KOPT-K1 (cell line): ENCODE measurements at regions not wholly inside any gene's neighbourhood (a gene's known extent, or its start where the extent isn't known, plus 50 kb on each side); places are given as distances from the start of the nearest gene placed in this dataset.

Experiments used
- H3K27ac ChIP-seq: fragments of 200-600 bp; sonication (generic); 2 replicates; pipeline ENCODE4 v1.5.1; 2016; ENCODE audit warnings: antibody characterized with exemption, mild to moderate bottlenecking, low read depth, low read length; ENCODE audit not compliant: poor library complexity, severe bottlenecking
- H3K36me3 ChIP-seq: fragments of 200-600 bp; sonication (generic); 2 replicates; pipeline ENCODE4 v1.5.1; 2017; ENCODE audit warnings: antibody characterized with exemption, mild to moderate bottlenecking, low read length, moderate library complexity; ENCODE audit not compliant: insufficient read depth
- H3K9me3 ChIP-seq: fragments of 200-600 bp; sonication (generic); 2 replicates; pipeline ENCODE4 v1.5.1; 2017; ENCODE audit warnings: antibody characterized with exemption, low read length, mild to moderate bottlenecking; ENCODE audit not compliant: insufficient read depth, poor library complexity, severe bottlenecking

- Histone ChIP-seq H3K9me3 (no peaks in the 10 kb centered on the region), H3K36me3 (no peaks in the 10 kb centered on the region), H3K27ac (no peak overlapping the region)
These were observed 53.1 kb upstream of the HMCN1 start for GRCh38 chr1:185681034-185681633.

GRCh38 chr1:185680453-185680852 is 53.7 kb upstream of the HMCN1 start:
- no peaks in the 10 kb centered on the region for H3K9me3 ChIP-seq
- H3K36me3 ChIP-seq, result no peaks in the 10 kb centered on the region
- H3K27ac ChIP-seq, result no peak overlapping the region

GRCh38 chr1:185679220-185679619 is 55.0 kb upstream of the HMCN1 start:
- Histone ChIP-seq H3K27ac (no peak overlapping the region), H3K9me3 (no peaks in the 10 kb centered on the region), H3K36me3 (no peaks in the 10 kb centered on the region)

- Histone ChIP-seq H3K9me3 (no peaks in the 10 kb centered on the region), H3K27ac (no peak overlapping the region), H3K36me3 (no peaks in the 10 kb centered on the region)
These were observed 57.2 kb upstream of the HMCN1 start for GRCh38 chr1:185676969-185677368.

- Histone ChIP-seq H3K9me3 (no peaks in the 10 kb centered on the region), H3K36me3 (no peaks in the 10 kb centered on the region), H3K27ac (no peak overlapping the region)
These were observed 60.0 kb upstream of the HMCN1 start for GRCh38 chr1:185674201-185674600.

GRCh38 chr1:185672719-185673360 is 61.4 kb upstream of the HMCN1 start:
- Histone ChIP-seq H3K9me3 (no peaks in the 10 kb centered on the region), H3K27ac (no peak overlapping the region), H3K36me3 (no peaks in the 10 kb centered on the region)

GRCh38 chr1:185670187-185670627 is 64.0 kb upstream of the HMCN1 start:
- Histone ChIP-seq H3K36me3 (no peaks in the 10 kb centered on the region), H3K9me3 (no peaks in the 10 kb centered on the region), H3K27ac (no peak overlapping the region)

GRCh38 chr1:185668013-185668412 is 66.2 kb upstream of the HMCN1 start:
- Histone ChIP-seq H3K9me3 (no peaks in the 10 kb centered on the region), H3K27ac (no peak overlapping the region), H3K36me3 (no peaks in the 10 kb centered on the region)

- H3K27ac ChIP-seq, result no peak overlapping the region
- H3K9me3 ChIP-seq, result no peaks in the 10 kb centered on the region
- no peaks in the 10 kb centered on the region for H3K36me3 ChIP-seq
These were observed 67.6 kb upstream of the HMCN1 start for GRCh38 chr1:185666582-185666981.

GRCh38 chr1:185663771-185664296 is 70.4 kb upstream of the HMCN1 start:
- no peak overlapping the region for H3K27ac ChIP-seq
- no peaks in the 10 kb centered on the region for H3K9me3 ChIP-seq
- H3K36me3 ChIP-seq, result no peaks in the 10 kb centered on the region

- no peaks in the 10 kb centered on the region for H3K9me3 ChIP-seq
- H3K36me3 ChIP-seq, result no peaks in the 10 kb centered on the region
- no peak overlapping the region for H3K27ac ChIP-seq
These were observed 70.9 kb upstream of the HMCN1 start for GRCh38 chr1:185663332-185663731.

- H3K9me3 ChIP-seq, result no peaks in the 10 kb centered on the region
- H3K36me3 ChIP-seq, result no peaks in the 10 kb centered on the region
- H3K27ac ChIP-seq, result no peak overlapping the region
These were observed 72.2 kb upstream of the HMCN1 start for GRCh38 chr1:185661971-185662370.

- no peaks in the 10 kb centered on the region for H3K9me3 ChIP-seq
- no peaks in the 10 kb centered on the region for H3K36me3 ChIP-seq
- no peak overlapping the region for H3K27ac ChIP-seq
These were observed 77.5 kb upstream of the HMCN1 start for GRCh38 chr1:185656663-185657062.

- Histone ChIP-seq H3K36me3 (no peaks in the 10 kb centered on the region), H3K27ac (no peak overlapping the region), H3K9me3 (no peaks in the 10 kb centered on the region)
These were observed 79.3 kb upstream of the HMCN1 start for GRCh38 chr1:185654952-185655314.

- H3K27ac ChIP-seq, result no peak overlapping the region
- no peaks in the 10 kb centered on the region for H3K36me3 ChIP-seq
- H3K9me3 ChIP-seq, result no peaks in the 10 kb centered on the region
These were observed 79.8 kb upstream of the HMCN1 start for GRCh38 chr1:185654199-185654951.
